HG03575 (cell line): ENCODE measurements at regions not wholly inside any gene's neighbourhood (a gene's known extent, or its start where the extent isn't known, plus 50 kb on each side); places are given as distances from the start of the nearest gene placed in this dataset.
"Not testable (repeated sequence)": the region's sequence is repeated elsewhere in the genome, so short reads cannot be mapped to it uniquely, and the experiment has no call there.

Experiments
- ATAC-seq: cut with Tn5 transposase; IDR thresholded peaks from one replicate; pipeline ENCODE4 v1.9.1; 2021; ENCODE audit not compliant: unreplicated experiment, insufficient number of reproducible peaks, low FRiP score; ENCODE audit errors: extremely low read depth

DNA sequence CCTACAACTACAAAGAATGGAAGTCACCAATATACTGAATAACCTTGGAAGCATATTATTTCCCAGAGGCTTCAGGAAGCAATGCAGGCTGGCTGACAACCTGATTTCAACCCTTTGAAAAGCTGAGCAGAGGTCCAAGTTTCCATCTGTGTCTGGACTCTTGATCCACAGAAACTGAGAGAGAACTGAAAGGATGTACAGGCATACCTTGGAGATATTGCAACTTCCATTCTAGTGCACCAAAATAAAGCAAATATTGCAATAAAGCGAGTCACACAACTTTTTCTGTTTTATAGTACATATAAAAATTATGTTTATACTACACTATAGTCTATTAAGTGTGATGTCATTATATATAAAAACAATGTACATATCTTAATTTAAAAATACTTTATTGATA is 85.3 kb downstream of the TYW3 start:
- ATAC-seq: no peak

DNA sequence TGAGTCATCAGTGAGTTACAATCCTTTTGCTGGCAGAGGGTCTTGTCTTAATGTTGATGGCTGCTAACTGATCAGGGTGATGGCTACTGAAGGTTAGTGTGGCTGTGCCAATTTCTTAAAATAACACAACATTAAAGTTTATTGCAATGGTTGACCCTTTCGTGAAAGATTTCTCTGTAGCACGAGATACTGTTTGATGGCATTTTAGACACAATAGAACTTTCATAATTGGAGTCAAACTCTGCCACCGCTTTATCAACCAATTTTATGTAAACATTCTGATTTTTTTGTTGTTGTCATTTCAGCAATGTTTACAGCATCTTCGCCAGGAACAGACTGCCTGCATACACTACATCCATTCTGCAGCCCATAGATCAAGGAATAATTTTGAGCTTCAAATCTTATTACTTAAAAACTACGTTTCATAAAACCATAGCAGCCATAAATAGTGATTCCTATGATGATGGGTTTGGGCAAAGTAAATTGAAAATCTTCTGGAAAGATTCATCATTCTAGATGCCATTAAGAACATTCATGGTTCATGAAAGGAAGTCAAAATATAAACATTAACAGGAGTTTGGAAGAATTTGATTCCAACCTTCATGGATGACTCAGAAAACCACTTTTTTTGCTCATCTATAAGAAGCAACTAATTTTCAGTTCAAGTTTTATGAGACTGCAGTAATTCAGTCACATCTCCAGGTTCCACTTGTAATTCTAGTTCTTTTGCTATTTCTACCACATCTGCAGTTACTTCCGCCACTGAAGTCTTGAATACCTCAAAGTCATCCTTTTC is 85.9 kb downstream of the TYW3 start:
- no peak for ATAC-seq

DNA sequence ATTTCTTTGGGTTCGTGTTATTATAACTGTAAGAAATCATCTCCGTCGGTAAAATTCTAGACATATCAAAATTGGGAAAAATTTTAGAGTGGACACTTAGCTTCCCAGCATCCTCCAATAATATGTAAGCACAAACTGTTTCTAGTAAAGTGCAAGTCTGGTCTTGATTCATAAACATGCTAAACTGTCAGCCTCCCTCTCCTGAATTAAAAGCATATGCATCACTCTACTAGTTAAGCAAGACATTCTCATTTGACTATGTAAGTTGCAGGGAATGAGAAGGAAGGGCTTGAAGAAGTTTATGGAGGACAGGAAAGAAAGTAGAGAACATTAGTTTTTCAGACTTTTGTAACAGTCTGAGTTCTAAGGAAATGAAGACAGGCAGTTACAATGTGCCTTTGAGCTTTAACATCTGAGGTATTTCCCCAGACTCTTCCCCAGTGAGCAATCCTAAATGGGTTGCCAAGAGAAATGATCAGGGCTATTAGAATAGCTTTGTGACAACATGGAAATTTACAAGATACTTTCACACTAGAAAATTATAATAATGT is 90.0 kb downstream of the TYW3 start:
- ATAC-seq: no peak

DNA sequence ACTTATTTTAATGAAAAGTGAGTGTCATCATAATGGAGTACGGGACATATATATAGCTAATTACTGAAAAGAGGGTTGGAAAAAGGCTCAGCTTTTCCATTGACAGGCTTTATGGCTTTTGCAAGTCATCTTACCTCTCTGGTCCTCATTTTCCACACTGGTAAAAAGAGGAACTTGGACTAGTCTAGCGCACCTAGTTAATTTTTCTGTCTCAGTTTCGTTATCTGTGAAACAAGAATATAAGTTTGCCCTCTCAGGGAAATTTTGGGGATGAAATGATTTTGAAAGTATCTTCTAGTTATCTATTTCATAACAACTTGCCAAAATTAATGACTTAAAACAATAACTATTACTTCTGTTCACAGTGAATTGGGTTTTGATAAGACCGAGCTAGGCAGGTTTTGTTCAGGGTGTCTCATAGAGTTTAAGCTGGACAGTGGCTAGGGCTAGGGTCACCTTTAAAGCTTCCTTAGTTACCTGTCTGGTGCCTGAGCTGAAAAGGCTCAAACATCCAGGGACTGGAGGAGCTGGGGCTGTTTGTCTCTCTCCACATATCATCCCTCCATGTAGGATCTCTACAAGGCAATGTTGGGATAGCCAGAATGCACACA is 91.7 kb downstream of the TYW3 start:
- ATAC-seq: peak; percentile 69

DNA sequence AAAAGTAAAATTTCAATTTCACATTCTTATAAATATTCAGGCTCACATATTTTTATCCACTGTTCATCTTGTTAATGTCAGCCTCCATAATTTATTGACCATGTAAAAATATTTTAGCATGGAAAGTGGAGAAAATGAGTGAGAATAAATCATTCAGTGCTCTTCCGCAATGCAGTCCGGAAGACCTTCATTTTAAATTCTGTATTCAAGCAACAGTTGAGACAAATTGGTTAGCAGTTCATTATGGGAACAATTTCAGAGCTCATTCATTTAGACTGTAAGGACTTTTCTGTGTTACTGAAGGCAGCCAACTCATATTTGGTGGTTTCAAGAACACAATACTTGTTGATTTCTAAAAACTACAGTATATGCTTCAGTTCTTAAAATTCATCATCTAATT is 97.8 kb downstream of the TYW3 start:
- no peak for ATAC-seq

DNA sequence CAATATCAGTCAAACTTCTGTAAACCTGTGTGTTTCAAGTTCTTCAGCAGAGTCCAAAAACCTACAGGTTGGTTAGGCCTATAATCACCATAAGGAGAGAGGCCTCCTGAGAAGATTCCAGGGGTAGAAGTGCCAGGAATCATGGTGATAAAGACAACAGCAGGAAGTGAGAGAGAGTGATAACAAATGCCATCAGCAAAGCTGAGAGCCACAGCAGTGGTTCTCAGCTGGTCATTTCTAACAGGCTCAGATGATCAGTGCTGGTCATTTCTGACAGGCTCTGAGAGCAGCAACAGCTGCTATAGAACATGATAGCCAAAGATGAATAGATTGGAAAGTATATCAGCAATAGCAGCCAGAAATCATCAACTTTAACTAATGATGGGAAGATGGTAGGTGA is 101.3 kb downstream of the TYW3 start:
- no peak for ATAC-seq

DNA sequence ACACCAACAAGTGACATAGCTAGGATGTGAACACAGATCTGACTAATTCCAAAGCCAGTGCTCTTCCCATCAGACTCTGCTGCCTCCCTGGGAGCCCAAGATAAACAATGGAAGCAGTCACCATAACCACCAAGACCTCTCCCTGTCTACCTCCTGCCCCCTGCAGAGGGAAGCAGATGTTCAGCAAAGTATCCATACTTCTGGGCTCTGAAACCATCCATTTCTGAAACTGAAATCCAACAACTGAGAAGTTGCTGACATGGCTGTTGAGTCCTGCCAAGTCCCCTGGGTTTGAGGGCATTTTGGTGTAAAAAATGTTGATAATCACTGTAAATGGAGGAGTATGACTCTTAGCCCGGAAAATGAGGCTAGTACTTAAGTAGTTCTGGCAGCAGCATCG is 102.1 kb downstream of the TYW3 start:
- ATAC-seq: no peak

DNA sequence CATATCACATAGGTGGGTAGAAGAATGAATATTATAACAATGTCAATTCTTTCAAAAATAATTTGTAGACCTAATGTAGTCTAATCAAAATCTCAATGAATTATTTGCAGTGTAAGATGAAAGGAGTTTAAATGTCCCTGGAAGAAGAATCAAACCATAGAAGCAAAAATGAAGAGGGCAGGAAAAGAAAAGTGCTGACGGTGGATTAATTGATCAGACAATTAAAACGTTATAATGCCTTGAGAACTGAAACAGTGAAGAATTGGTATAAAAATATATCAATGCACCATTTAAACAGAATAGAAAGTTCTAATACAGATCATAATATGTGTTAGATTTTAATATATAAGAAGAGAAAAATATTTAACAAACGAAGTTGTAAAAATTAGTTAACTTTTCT is 109.8 kb downstream of the TYW3 start:
- ATAC-seq: no peak

DNA sequence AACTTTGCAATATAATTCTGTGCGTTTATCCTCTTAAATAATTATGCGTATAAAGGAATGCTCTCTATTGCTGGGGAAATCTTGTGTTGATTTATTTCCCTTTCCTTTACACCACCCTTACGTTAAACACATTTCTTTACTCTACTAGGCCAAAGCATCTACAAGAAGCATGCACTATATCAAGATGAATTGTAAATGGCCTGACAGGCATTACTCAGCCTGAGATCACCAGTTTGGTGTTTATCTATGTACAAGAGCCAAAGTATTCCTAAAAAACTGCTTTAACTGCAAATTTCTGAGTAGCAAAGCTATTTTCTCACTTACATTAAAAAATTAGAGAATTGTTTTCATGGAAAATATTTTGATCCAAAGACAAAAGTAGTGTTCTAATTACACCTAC is 114.8 kb downstream of the TYW3 start:
- no peak for ATAC-seq

DNA sequence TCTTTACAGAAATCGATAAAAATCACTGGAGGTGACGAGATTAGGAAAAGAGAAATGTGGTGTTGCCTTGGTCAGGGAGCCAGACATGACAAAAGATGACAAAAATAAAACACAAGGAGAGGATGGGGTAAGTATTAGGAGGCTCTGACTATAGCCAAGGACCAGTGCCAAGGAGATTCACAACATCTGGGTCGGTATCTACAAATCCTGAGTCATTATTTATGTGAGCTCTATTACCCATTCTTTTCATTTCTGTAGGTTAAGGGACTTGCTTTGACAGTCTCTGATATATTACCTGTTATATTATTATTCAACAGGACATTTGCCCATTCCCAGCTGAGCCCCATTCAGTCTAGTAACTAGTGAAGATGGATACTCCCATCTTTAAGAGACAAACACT is 120.8 kb downstream of the TYW3 start:
- no peak for ATAC-seq

DNA sequence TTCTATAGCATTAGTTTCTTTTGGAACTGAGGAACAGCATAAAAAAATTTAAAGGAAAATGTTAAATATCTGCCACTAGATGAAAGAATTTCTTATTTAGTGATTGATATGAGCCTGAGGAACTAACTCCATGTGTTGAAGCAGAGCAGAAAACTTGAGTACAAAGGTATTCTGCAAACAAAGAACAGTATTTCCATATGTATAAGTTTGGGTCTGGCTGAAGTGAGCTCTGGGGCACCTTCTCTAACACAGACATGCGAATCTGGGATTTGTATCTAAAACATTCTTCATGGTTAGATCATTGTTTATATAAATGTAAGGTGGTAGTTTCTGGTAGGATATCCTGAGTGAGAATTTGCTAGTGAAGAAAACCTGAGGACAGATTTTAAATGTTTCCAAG is 123.2 kb downstream of the TYW3 start:
- ATAC-seq: no peak

DNA sequence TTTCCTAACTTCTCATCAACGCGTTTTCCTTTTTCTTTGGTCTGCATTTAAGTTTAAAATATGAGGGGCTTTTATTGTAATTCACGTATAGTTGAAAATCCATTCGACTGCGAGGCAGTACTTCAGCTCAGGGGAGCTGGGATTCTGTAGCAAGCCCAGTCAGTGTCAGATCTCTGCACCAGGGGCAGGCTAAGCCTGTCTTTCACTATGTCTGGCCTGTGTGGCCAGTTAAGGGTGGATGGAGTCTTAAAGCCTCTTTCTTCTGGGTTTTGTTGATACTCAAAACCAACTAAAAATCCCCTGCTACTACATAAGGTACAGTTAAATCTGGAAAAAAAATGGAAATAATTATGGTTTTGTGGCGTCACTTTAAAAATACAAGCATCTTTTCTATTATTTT is 124.7 kb downstream of the TYW3 start:
- ATAC-seq: no peak

DNA sequence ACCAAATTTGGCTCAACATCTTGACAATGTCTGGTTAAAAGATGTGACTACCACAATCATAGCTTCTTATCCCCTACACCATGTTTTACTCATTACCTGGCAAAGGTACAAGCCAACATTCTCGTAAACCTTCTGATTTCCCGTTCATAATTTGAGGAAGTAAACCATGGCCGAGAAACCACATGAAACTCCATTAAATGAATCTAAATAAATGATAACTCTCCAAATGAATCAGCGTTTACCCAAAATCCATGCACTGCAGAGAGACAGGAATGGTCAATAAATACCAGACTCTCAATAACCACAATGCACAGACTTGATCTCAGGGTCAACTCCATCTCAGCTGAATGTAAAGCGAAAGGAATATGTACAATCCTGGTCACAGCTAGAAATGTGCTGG is 125.2 kb downstream of the TYW3 start:
- no peak for ATAC-seq

DNA sequence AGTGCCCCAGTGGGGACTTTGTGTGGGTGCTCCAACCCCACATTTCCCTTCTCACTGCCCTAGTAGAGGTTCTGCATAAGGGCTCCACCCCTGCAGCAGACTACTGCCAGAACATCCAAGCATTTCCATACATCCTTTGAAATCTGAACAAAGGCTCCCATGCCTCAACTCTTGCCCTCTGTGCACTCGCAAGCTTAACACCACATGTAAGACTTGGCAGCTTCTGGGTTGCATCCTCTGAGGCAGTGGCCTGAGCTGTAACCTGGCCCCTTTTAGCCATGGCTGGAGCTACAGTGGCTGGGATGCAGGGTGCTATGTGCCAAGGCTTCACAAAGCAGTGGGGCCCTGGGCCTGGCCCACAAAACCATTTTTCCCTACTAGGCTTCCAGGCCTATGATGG is 128.9 kb downstream of the TYW3 start:
- no peak for ATAC-seq

DNA sequence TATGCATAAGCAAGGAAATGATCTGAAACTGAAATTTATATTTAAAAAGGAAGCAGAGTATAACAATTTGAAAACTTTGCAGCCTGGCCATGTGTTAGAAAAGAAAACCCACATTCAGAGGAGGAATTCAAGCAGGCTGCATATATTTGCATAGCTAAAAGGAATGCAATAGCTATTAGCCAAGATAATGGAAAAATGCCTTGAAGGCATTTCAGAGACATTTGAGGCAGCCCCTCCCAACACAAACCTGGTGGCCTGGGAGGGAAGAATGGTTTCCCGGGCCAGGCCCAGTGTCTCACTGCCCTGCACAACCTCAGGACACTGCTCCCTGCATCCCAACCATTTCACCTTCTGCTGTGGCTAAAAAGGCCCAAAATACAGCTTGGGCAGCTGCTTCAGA is 136.8 kb downstream of the TYW3 start:
- ATAC-seq: no peak

DNA sequence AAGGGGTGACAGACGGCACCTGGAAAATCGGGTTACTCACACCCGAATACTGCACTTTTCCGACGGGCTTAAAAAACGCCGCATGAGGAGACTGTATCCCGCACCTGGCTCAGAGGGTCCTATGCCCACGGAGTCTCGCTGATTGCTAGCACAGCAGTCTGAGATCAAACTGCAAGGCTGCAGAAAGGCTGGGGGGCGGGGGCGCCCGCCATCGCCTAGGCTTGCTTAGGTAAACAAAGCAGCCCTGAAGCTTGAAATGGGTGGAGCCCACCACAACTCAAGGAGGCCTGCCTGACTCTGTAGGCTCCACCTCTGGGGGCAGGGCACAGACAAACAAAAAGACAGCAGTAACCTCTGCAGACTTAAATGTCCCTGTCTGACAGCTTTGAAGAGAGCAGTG is 144.4 kb downstream of the TYW3 start:
- not testable (repeated sequence) for ATAC-seq

DNA sequence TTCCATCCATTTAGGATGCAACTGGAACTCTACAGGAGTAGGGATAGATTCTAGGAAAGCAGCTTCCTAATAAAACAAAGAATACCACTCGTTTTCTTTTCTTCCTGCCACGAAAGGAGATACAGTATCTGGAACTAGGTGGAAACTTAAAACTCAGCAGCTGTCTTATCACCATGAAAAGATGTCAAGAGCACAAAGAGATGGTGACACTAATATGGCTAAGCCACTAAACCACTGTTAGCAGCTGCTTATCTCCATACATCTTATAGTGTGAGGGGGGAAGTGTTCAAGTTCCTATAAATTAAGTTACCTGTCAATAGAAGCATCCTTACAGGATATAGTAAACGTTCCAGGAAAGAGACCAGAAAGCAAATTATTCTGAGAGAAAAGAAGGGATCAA is 162.5 kb downstream of the TYW3 start:
- no peak for ATAC-seq

DNA sequence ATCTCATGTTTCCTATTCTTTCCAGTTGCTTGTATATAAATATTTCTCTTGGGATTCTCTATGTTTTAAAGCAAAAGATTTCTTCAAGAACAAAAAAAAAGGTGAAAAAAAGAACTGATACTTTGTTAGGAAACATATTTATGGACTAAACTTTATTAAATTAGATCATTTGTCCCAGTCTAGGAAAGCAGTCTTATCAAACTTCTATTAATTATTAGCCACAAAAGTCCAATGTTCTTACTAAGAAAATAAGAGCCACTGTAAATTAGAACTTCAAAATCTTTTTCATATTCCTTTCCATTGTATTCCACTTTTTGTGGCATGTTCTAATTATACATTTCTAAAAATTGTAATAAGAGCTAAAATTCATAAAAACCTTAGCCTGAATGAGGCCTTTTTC is 175.2 kb downstream of the TYW3 start:
- ATAC-seq: no peak

DNA sequence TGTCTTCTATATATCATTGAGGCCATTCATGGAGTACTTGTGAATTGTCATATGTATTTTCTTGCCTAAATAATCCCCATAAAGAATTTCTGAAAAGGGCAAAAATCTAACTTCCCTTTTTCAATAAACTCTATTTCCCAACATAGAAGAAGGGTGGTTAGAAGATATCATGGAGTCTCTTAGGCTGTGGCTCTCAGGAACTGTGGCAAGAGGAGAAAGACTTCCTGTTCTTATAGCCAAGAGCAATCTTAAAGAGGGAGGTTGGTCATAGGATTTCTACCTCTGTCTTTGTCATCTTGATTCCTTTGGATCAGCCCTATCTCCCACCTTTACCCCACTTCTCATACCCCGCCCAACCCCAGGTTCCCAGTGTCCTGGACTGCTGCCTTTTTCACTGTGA is 175.8 kb downstream of the TYW3 start:
- ATAC-seq: no peak

DNA sequence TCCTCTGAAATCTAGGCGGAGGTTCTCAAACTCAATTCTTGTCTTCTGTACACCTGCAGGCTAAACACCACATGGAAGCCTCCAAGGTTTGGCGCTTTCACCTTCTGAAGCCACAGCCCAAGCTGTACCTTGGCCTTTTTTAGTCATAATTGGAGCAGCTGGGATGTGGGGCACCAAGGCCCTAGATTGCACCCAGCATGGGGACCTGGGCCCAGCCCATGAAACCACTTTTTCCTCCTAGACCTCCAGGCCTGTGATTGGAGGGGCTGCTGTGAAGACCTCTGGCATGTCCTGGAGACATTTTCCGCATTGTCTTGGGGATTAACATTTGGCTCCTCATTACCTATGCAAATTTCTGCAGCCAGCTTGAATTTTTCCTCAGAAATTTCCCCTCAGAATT is 181.0 kb downstream of the TYW3 start:
- ATAC-seq: no peak

DNA sequence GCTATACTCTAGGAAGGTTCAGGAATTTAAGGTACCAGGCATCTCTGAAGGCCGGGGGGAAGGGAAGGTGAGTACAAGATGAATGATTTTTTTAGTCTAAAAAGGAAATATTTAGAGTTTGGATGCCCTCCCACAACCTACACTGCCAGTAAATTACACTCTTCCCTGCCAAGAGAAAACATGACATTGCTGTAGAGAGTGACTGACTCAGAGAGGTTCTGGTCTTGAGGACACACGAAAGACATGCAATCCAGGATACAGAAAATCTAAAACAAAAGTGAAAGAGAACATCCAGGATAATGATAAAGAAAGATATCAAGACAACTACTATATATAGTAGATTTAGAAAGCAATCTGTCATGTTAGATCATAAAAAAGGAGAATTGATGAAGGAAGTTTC is 200.5 kb downstream of the TYW3 start:
- no peak for ATAC-seq
